ENCODE measurements at regions not wholly inside any gene's neighbourhood (a gene's known extent, or its start where the extent isn't known, plus 50 kb on each side); places are given as distances from the start of the nearest gene placed in this dataset.

GRCh38 chr1:172781513-172782140, 122.7 kb downstream of the FASLG start:
- no peak for TF ChIP-seq CTCF (IDR thresholded peaks at IDR 0.05)

- no peak for TF ChIP-seq CTCF (IDR thresholded peaks at IDR 0.05)
Observed at GRCh38 chr1:172789840-172790239, 130.9 kb downstream of the FASLG start.

GRCh38 chr1:172790245-172790644, 131.3 kb downstream of the FASLG start:
- TF ChIP-seq CTCF (IDR thresholded peaks at IDR 0.05), result no peak

- TF ChIP-seq CTCF (IDR thresholded peaks at IDR 0.05), result no peak
Observed at GRCh38 chr1:172793823-172794222, 134.9 kb downstream of the FASLG start.

- no peak for TF ChIP-seq CTCF (IDR thresholded peaks at IDR 0.05)
Observed at GRCh38 chr1:172795741-172796140, 136.8 kb downstream of the FASLG start.

- TF ChIP-seq CTCF (IDR thresholded peaks at IDR 0.05), result no peak
Observed at GRCh38 chr1:172801771-172802322, 142.9 kb downstream of the FASLG start.

- no peak for TF ChIP-seq CTCF (IDR thresholded peaks at IDR 0.05)
Observed at GRCh38 chr1:172809750-172810149, 150.8 kb downstream of the FASLG start.

Measured in LNCAP (cell line).